ENCODE measurements at regions not wholly inside any gene's neighbourhood (a gene's known extent, or its start where the extent isn't known, plus 50 kb on each side); places are given as distances from the start of the nearest gene placed in this dataset.

DNA sequence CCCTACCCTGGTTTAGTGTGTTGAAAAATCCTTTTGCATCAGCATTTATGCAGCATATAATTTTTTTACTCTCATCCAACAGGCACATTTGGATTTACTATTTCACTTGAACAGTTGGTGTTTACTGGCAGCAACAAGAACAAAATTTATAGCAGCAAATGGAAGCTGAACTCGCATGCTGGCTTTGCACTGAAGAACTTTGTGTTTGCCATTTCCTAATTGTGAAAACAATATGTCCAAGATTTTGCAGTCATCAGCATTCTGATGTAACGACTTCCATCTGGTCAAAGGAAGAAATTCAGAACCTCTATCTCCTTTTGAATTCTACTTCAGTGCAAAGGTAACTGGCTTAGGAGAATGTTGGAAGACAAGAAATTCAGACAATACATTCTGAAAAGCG, 131.0 kb downstream of the DLEU7 start:
- intact Hi-C loops (cut with DNase I) = no loop called here
- 77 to 82% (median 79%) methylated on average over 3 of the region's 3 CpGs for WGBS, 4 donors
- H3K4me3 ChIP-seq = no peak overlapping the region

DNA sequence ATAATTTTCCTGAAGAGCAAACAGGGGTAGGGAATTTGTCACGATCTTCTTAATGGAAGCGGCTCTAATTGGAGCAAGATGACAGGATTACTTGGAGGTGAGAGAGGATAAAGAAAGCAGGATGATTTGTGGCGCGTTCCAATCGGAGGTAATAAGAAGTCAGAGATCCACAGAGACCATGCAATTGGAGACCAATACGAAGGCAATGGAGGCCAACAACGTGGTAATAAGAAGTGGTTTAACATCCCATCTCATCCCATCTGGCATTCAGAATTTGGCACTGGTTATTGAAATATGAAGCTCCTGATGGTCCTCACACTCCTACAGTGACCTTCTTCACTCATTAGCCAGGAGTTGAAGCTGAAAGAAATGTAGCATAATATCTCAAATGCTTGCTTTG, 130.6 kb downstream of the DLEU7 start:
- intact Hi-C loops (cut with DNase I) = no loop called here

More for the DNA sequence above, 131.0 kb downstream of the DLEU7 start:
- peak overlapping the region in 4 of 12 donors; percentile 1 to 83 (median 11) for H3K27ac ChIP-seq
- ATAC-seq = no peak
- H3K4me1 ChIP-seq = peaks cover 0 to 74% (median 11%) of the 10 kb centered on the region in 12 donors
- TF ChIP-seq CTCF (IDR thresholded peaks at IDR 0.05) (no peak), POLR2A (IDR thresholded peaks at IDR 0.05) (no peak)
- H3K27me3 ChIP-seq = no peaks in the 10 kb centered on the region
- no peaks in the 10 kb centered on the region for H3K9me3 ChIP-seq
- no peak for DNase-seq
- H3K36me3 ChIP-seq = no peaks in the 10 kb centered on the region

DNA sequence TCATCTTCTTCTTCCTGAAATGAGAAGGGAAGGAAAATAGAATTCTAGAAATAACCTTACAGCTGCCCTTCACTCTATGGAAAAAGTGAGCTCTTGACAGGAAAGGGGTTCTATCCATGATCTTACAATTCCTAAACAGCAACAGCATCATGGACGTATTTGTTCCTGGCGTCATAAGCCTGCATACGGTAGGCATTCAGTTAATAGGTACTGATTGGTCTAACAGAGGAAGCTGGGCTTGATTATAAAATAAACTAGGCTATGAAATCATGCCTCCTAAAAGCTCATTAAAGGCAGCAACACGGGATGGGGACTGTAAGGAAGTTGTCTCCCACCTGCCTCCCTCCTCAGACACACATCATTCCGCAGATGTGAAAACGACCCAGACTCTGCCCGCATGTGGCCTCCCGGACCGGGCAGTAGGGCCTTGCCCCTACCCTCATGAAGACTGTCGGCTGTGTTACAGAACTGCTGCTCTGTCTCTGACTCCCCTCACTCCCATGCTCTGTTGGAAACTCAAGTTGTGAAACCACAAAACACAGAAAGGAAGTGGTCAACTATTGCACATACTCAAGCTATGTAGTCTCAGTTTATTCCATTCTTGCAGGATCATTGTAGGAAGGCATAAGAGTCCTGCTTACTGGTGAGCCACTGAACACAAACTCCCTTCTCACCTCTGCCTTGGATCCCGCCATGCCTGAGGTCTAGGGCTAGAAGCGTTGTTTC, 129.8 kb downstream of the DLEU7 start:
- WGBS, 4 donors = 74 to 88% (median 87%) methylated on average over 12 of the region's 12 CpGs
- peak overlapping the region in 1 of 12 donors; percentile 83 for H3K27ac ChIP-seq
- ATAC-seq = peak; percentile 39 to 82 (median 70)

More for the DNA sequence above, 130.6 kb downstream of the DLEU7 start:
- DNase-seq (no peak), ATAC-seq (no peak)
- Histone ChIP-seq H3K4me3 (no peak overlapping the region), H3K36me3 (no peaks in the 10 kb centered on the region), H3K27ac (peak overlapping the region in 1 of 12 donors; percentile 83), H3K27me3 (no peaks in the 10 kb centered on the region), H3K4me1 (peaks cover 0 to 70% (median 10%) of the 10 kb centered on the region in 12 donors), H3K9me3 (no peaks in the 10 kb centered on the region)
- WGBS, 4 donors = 92 to 95% (median 93%) methylated on average over 7 of the region's 7 CpGs
- no peak for TF ChIP-seq CTCF (IDR thresholded peaks at IDR 0.05)

More for the DNA sequence above, 129.8 kb downstream of the DLEU7 start:
- no peak for DNase-seq
- Histone ChIP-seq H3K4me3 (peak overlapping the region in 1 of 12 donors; percentile 30), H3K9me3 (no peaks in the 10 kb centered on the region), H3K27me3 (no peaks in the 10 kb centered on the region), H3K4me1 (peaks cover 0 to 65% (median 5%) of the 10 kb centered on the region in 12 donors), H3K36me3 (no peaks in the 10 kb centered on the region)
- intact Hi-C loops (cut with DNase I) = no loop called here
- TF ChIP-seq CTCF (IDR thresholded peaks at IDR 0.05) (no peak), POLR2A (IDR thresholded peaks at IDR 0.05) (no peak)

Data from heart left ventricle (tissue), 16 donors.